ENCODE measurements at regions not wholly inside any gene's neighbourhood (a gene's known extent, or its start where the extent isn't known, plus 50 kb on each side); places are given as distances from the start of the nearest gene placed in this dataset.
"Not testable (repeated sequence)": the region's sequence is repeated elsewhere in the genome, so short reads cannot be mapped to it uniquely, and the experiment has no call there.

- no peak overlapping the region for H3K9ac ChIP-seq
- peaks cover 32% of the 10 kb centered on the region for H3K4me1 ChIP-seq
- no peaks in the 10 kb centered on the region for H4K20me1 ChIP-seq
- no peaks in the 10 kb centered on the region for H3K9me3 ChIP-seq
- no peaks in the 10 kb centered on the region for H3K27me3 ChIP-seq
- H3K27ac ChIP-seq = no peak overlapping the region
- H3K36me3 ChIP-seq = no peaks in the 10 kb centered on the region
- H3K4me2 ChIP-seq = peak overlapping the region; percentile 51; the same call in 1 of the 2 replicates
- H3K4me3 ChIP-seq = no peak overlapping the region
- TF ChIP-seq Cebpa-rat (IDR thresholded peaks at IDR 0.05) = no peak
Measured at GRCh38 chr2:44101246-44101645, 67.4 kb upstream of the PPM1B start.

GRCh38 chr2:44102790-44103562 lies 65.7 kb upstream of the PPM1B start:
- TF ChIP-seq Cebpa-rat (IDR thresholded peaks at IDR 0.05) = no peak
- Histone ChIP-seq H3K9ac (no peak overlapping the region), H4K20me1 (no peaks in the 10 kb centered on the region), H3K36me3 (no peaks in the 10 kb centered on the region), H3K4me3 (no peak overlapping the region), H3K27ac (no peak overlapping the region), H3K9me3 (no peaks in the 10 kb centered on the region), H3K27me3 (no peaks in the 10 kb centered on the region), H3K4me2 (no peak overlapping the region), H3K4me1 (peaks cover 31% of the 10 kb centered on the region)

GRCh38 chr2:44103639-44104038 lies 65.0 kb upstream of the PPM1B start:
- H3K36me3 ChIP-seq = no peaks in the 10 kb centered on the region
- no peak overlapping the region for H3K27ac ChIP-seq
- no peak overlapping the region for H3K4me3 ChIP-seq
- no peak overlapping the region for H3K4me2 ChIP-seq
- no peaks in the 10 kb centered on the region for H3K27me3 ChIP-seq
- TF ChIP-seq Cebpa-rat (IDR thresholded peaks at IDR 0.05) = no peak
- H4K20me1 ChIP-seq = no peaks in the 10 kb centered on the region
- H3K4me1 ChIP-seq = peaks cover 25% of the 10 kb centered on the region
- H3K9ac ChIP-seq = no peak overlapping the region
- no peaks in the 10 kb centered on the region for H3K9me3 ChIP-seq

- no peaks in the 10 kb centered on the region for H3K9me3 ChIP-seq
- H4K20me1 ChIP-seq = no peaks in the 10 kb centered on the region
- H3K4me3 ChIP-seq = no peak overlapping the region
- TF ChIP-seq Cebpa-rat (IDR thresholded peaks at IDR 0.05) = no peak
- peaks cover 25% of the 10 kb centered on the region for H3K4me1 ChIP-seq
- no peak overlapping the region for H3K4me2 ChIP-seq
- no peak overlapping the region for H3K9ac ChIP-seq
- no peaks in the 10 kb centered on the region for H3K36me3 ChIP-seq
- no peak overlapping the region for H3K27ac ChIP-seq
- no peaks in the 10 kb centered on the region for H3K27me3 ChIP-seq
Measured at GRCh38 chr2:44104855-44105271, 63.8 kb upstream of the PPM1B start.

- not testable (repeated sequence) for H3K4me3 ChIP-seq, H4K20me1 ChIP-seq, H3K27ac ChIP-seq, H3K9ac ChIP-seq, H3K4me2 ChIP-seq, H3K36me3 ChIP-seq, H3K27me3 ChIP-seq, H3K9me3 ChIP-seq
- H3K4me1 ChIP-seq = peaks cover 12% of the 10 kb centered on the region
Measured at GRCh38 chr2:44106509-44106908, 62.2 kb upstream of the PPM1B start.

GRCh38 chr2:44107086-44107740 lies 61.5 kb upstream of the PPM1B start:
- no peak for TF ChIP-seq Cebpa-rat (IDR thresholded peaks at IDR 0.05)
- Histone ChIP-seq H3K4me3 (no peak overlapping the region), H3K9ac (no peak overlapping the region), H3K4me2 (peak overlapping the region; percentile 38), H3K4me1 (peaks cover 12% of the 10 kb centered on the region), H3K9me3 (no peaks in the 10 kb centered on the region), H3K27ac (no peak overlapping the region), H4K20me1 (no peaks in the 10 kb centered on the region), H3K36me3 (no peaks in the 10 kb centered on the region), H3K27me3 (no peaks in the 10 kb centered on the region)

GRCh38 chr2:44107974-44108373 lies 60.7 kb upstream of the PPM1B start:
- Histone ChIP-seq H3K4me1 (peaks cover 12% of the 10 kb centered on the region), H3K4me3 (no peak overlapping the region), H3K4me2 (peak overlapping the region; percentile 38; the same call in 1 of the 2 replicates), H3K27me3 (no peaks in the 10 kb centered on the region), H3K36me3 (no peaks in the 10 kb centered on the region), H3K9me3 (no peaks in the 10 kb centered on the region), H3K9ac (no peak overlapping the region), H4K20me1 (no peaks in the 10 kb centered on the region), H3K27ac (no peak overlapping the region)
- peak; percentile 85 for TF ChIP-seq Cebpa-rat (IDR thresholded peaks at IDR 0.05)

- Histone ChIP-seq H3K9ac (no peak overlapping the region), H4K20me1 (no peaks in the 10 kb centered on the region), H3K4me3 (no peak overlapping the region), H3K9me3 (no peaks in the 10 kb centered on the region), H3K27me3 (no peaks in the 10 kb centered on the region), H3K27ac (no peak overlapping the region), H3K4me2 (no peak overlapping the region), H3K36me3 (no peaks in the 10 kb centered on the region), H3K4me1 (peaks cover 12% of the 10 kb centered on the region)
- no peak for TF ChIP-seq Cebpa-rat (IDR thresholded peaks at IDR 0.05)
Measured at GRCh38 chr2:44109166-44109565, 59.5 kb upstream of the PPM1B start.

- no peak overlapping the region for H3K4me2 ChIP-seq
- H3K36me3 ChIP-seq = no peaks in the 10 kb centered on the region
- TF ChIP-seq Cebpa-rat (IDR thresholded peaks at IDR 0.05) = no peak
Measured at GRCh38 chr2:44110444-44110843, 58.2 kb upstream of the PPM1B start.

GRCh38 chr2:44112096-44112495 lies 56.6 kb upstream of the PPM1B start:
- no peaks in the 10 kb centered on the region for H4K20me1 ChIP-seq

More at GRCh38 chr2:44110444-44110843, 58.2 kb upstream of the PPM1B start:
- peaks cover 12% of the 10 kb centered on the region for H3K4me1 ChIP-seq
- no peak overlapping the region for H3K4me3 ChIP-seq
- no peaks in the 10 kb centered on the region for H3K9me3 ChIP-seq
- H3K27ac ChIP-seq = no peak overlapping the region
- H3K27me3 ChIP-seq = no peaks in the 10 kb centered on the region
- no peaks in the 10 kb centered on the region for H4K20me1 ChIP-seq
- no peak overlapping the region for H3K9ac ChIP-seq

More at GRCh38 chr2:44112096-44112495, 56.6 kb upstream of the PPM1B start:
- no peak overlapping the region for H3K9ac ChIP-seq
- no peak for TF ChIP-seq Cebpa-rat (IDR thresholded peaks at IDR 0.05)
- H3K4me3 ChIP-seq = no peak overlapping the region
- H3K4me2 ChIP-seq = no peak overlapping the region
- H3K36me3 ChIP-seq = no peaks in the 10 kb centered on the region
- no peaks in the 10 kb centered on the region for H3K9me3 ChIP-seq
- no peaks in the 10 kb centered on the region for H3K27me3 ChIP-seq
- H3K27ac ChIP-seq = no peak overlapping the region
- peaks cover 9% of the 10 kb centered on the region for H3K4me1 ChIP-seq
